Ishikawa (cell line): ENCODE measurements at regions not wholly inside any gene's neighbourhood (a gene's known extent, or its start where the extent isn't known, plus 50 kb on each side); places are given as distances from the start of the nearest gene placed in this dataset.

ENCODE experiments used
- CEBPB ChIP-seq: IDR thresholded peaks from 2 replicates; pipeline ENCODE4 v1.6.1; 2012
- CREB1 ChIP-seq: IDR thresholded peaks from 2 replicates; pipeline ENCODE4 v1.6.1; 2012; ENCODE audit warnings: low read depth
- EP300 ChIP-seq: IDR thresholded peaks from 2 replicates; pipeline ENCODE4 v1.6.1; 2012; ENCODE audit warnings: borderline replicate concordance
- FOXM1 ChIP-seq: IDR thresholded peaks from 2 replicates; pipeline ENCODE4 v1.6.1; 2012; ENCODE audit warnings: low read depth, borderline replicate concordance
- TCF12 ChIP-seq: IDR thresholded peaks from 2 replicates; pipeline ENCODE4 v1.6.1; 2012; ENCODE audit warnings: low read depth
- TF ChIP-seq, protein P1 (sequence below): IDR thresholded peaks from 2 replicates; pipeline ENCODE4 v1.6.1; 2012

DNA sequence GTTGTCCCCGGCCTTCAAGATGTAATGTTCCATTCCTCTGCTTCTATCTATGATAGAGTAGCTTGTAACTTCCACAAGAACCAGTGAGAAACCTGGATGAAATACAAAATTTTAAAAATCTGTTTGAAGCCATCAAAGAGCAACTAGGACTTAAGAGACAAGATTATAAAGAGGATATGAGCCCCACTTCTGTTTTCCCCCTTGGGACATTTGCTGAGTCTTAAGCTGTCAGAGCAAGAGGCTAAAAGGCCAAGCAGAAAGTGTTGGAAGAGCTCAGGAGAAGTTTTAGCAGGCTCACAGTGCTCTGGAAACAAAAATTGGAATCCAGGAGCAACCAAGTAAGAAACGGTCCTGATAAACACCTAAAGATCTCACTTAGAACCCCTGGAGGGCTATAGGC, 76.1 kb downstream of the ADRB2 start:
- TF ChIP-seq CEBPB: no peak
- no peak for TF ChIP-seq CREB1
- no peak for TF ChIP-seq FOXM1
- no peak for TF ChIP-seq EP300
- TF ChIP-seq, protein P1, sequence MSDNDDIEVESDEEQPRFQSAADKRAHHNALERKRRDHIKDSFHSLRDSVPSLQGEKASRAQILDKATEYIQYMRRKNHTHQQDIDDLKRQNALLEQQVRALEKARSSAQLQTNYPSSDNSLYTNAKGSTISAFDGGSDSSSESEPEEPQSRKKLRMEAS: no peak
- TF ChIP-seq TCF12: no peak
